ENCODE measurements at regions not wholly inside any gene's neighbourhood (a gene's known extent, or its start where the extent isn't known, plus 50 kb on each side); places are given as distances from the start of the nearest gene placed in this dataset.

DNA sequence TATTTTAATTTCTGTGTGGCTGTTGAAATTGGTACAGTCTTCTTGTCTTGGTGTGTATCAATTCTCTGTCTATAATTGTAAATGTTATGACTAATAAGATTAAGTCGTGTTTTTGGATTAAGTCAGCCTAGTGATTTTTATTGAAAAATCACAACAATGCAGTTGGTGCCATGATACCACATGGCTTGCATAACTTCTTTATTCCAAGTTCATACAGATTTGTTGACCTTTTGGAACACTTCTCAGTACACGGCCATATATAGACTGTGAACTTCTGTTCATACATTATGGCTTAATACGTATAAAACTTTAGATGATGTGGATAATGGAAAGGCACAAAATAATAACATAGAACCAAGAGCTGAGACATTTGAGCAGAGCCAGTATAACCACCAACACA lies 121.2 kb upstream of the NAALADL2 start:
- TF ChIP-seq, protein P1, sequence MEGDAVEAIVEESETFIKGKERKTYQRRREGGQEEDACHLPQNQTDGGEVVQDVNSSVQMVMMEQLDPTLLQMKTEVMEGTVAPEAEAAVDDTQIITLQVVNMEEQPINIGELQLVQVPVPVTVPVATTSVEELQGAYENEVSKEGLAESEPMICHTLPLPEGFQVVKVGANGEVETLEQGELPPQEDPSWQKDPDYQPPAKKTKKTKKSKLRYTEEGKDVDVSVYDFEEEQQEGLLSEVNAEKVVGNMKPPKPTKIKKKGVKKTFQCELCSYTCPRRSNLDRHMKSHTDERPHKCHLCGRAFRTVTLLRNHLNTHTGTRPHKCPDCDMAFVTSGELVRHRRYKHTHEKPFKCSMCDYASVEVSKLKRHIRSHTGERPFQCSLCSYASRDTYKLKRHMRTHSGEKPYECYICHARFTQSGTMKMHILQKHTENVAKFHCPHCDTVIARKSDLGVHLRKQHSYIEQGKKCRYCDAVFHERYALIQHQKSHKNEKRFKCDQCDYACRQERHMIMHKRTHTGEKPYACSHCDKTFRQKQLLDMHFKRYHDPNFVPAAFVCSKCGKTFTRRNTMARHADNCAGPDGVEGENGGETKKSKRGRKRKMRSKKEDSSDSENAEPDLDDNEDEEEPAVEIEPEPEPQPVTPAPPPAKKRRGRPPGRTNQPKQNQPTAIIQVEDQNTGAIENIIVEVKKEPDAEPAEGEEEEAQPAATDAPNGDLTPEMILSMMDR (conservative IDR thresholded peaks at IDR 0.05) = no peak
- no peak for TF ChIP-seq ZFX (IDR thresholded peaks at IDR 0.05)
